ENCODE measurements at regions not wholly inside any gene's neighbourhood (a gene's known extent, or its start where the extent isn't known, plus 50 kb on each side); places are given as distances from the start of the nearest gene placed in this dataset.

- DNase-seq: no peak
- Histone ChIP-seq H3K4me2 (ENCODE audit: low read depth, low read length) (no peak overlapping the region), H3K9ac (ENCODE audit: low read length) (no peak overlapping the region), H4K20me1 (ENCODE audit: insufficient read depth, low read length) (no peaks in the 10 kb centered on the region), H3K9me3 (replicated peaks; ENCODE audit: insufficient read depth, low read length) (no peaks in the 10 kb centered on the region), H3K4me3 (ENCODE audit: low read length) (no peak overlapping the region), H3K36me3 (replicated peaks; ENCODE audit: insufficient read depth, low read length) (no peaks in the 10 kb centered on the region), H2AFZ (ENCODE audit: low read length) (no peak overlapping the region), H3K27ac (ENCODE audit: low read length) (no peak overlapping the region), H3K79me2 (ENCODE audit: low read length) (no peaks in the 10 kb centered on the region), H3K9me2 (replicated peaks; ENCODE audit: insufficient read depth, low read length) (no peaks in the 10 kb centered on the region), H3F3A (ENCODE audit: insufficient read depth, low read length) (no peaks in the 10 kb centered on the region), H3K4me1 (ENCODE audit: low read length) (no peaks in the 10 kb centered on the region), H3K27me3 (replicated peaks; ENCODE audit: insufficient read depth, low read length) (no peaks in the 10 kb centered on the region)
- TF ChIP-seq EZH2phosphoT487 (IDR thresholded peaks at IDR 0.05; ENCODE audit: low read length): no peak
Observed at GRCh38 chr7:84879570-84880325, 307.1 kb downstream of the SEMA3D start.

- H3K4me3 ChIP-seq (ENCODE audit: low read length): no peak overlapping the region
- H3K79me2 ChIP-seq (ENCODE audit: low read length): no peaks in the 10 kb centered on the region
- H3K4me2 ChIP-seq (ENCODE audit: low read depth, low read length): no peak overlapping the region
- TF ChIP-seq EZH2phosphoT487 (IDR thresholded peaks at IDR 0.05; ENCODE audit: low read length) (no peak), CTCF (IDR thresholded peaks at IDR 0.05; ENCODE audit: low read length) (no peak), EZH2 (optimal IDR thresholded peaks at IDR 0.05; ENCODE audit: low read depth, low read length) (no peak)
- no peak for DNase-seq
- H3K9ac ChIP-seq (ENCODE audit: low read length): no peak overlapping the region
- H3K9me2 ChIP-seq (replicated peaks; ENCODE audit: insufficient read depth, low read length): no peaks in the 10 kb centered on the region
- no peaks in the 10 kb centered on the region for H3K27me3 ChIP-seq (replicated peaks; ENCODE audit: insufficient read depth, low read length)
- no peaks in the 10 kb centered on the region for H4K20me1 ChIP-seq (ENCODE audit: insufficient read depth, low read length)
- H2AFZ ChIP-seq (ENCODE audit: low read length): no peak overlapping the region
- no peaks in the 10 kb centered on the region for H3K4me1 ChIP-seq (ENCODE audit: low read length)
- H3F3A ChIP-seq (ENCODE audit: insufficient read depth, low read length): no peaks in the 10 kb centered on the region
- H3K27ac ChIP-seq (ENCODE audit: low read length): no peak overlapping the region
- H3K9me3 ChIP-seq (replicated peaks; ENCODE audit: insufficient read depth, low read length): no peaks in the 10 kb centered on the region
- H3K36me3 ChIP-seq (replicated peaks; ENCODE audit: insufficient read depth, low read length): no peaks in the 10 kb centered on the region
Observed at GRCh38 chr7:84877943-84878570, 308.8 kb downstream of the SEMA3D start.

- H3K9me3 ChIP-seq (replicated peaks; ENCODE audit: insufficient read depth, low read length): no peaks in the 10 kb centered on the region
- H3K27ac ChIP-seq (ENCODE audit: low read length): no peak overlapping the region
- H2AFZ ChIP-seq (ENCODE audit: low read length): no peak overlapping the region
- H3K4me2 ChIP-seq (ENCODE audit: low read depth, low read length): no peak overlapping the region
- TF ChIP-seq EZH2 (optimal IDR thresholded peaks at IDR 0.05; ENCODE audit: low read depth, low read length): no peak
- no peak for TF ChIP-seq EZH2phosphoT487 (IDR thresholded peaks at IDR 0.05; ENCODE audit: low read length)
- no peak for TF ChIP-seq CTCF (IDR thresholded peaks at IDR 0.05; ENCODE audit: low read length)
- no peaks in the 10 kb centered on the region for H3K9me2 ChIP-seq (replicated peaks; ENCODE audit: insufficient read depth, low read length)
- no peaks in the 10 kb centered on the region for H4K20me1 ChIP-seq (ENCODE audit: insufficient read depth, low read length)
- no peaks in the 10 kb centered on the region for H3K36me3 ChIP-seq (replicated peaks; ENCODE audit: insufficient read depth, low read length)
- no peaks in the 10 kb centered on the region for H3K79me2 ChIP-seq (ENCODE audit: low read length)
- no peak overlapping the region for H3K9ac ChIP-seq (ENCODE audit: low read length)
- no peaks in the 10 kb centered on the region for H3K4me1 ChIP-seq (ENCODE audit: low read length)
- H3K27me3 ChIP-seq (replicated peaks; ENCODE audit: insufficient read depth, low read length): no peaks in the 10 kb centered on the region
- DNase-seq: no peak
- no peaks in the 10 kb centered on the region for H3F3A ChIP-seq (ENCODE audit: insufficient read depth, low read length)
- no peak overlapping the region for H3K4me3 ChIP-seq (ENCODE audit: low read length)
Observed at GRCh38 chr7:84876061-84876821, 310.6 kb downstream of the SEMA3D start.

Data from MM.1S (cell line).